ENCODE measurements at regions not wholly inside any gene's neighbourhood (a gene's known extent, or its start where the extent isn't known, plus 50 kb on each side); places are given as distances from the start of the nearest gene placed in this dataset.
"Not testable (repeated sequence)": the region's sequence is repeated elsewhere in the genome, so short reads cannot be mapped to it uniquely, and the experiment has no call there.

DNA sequence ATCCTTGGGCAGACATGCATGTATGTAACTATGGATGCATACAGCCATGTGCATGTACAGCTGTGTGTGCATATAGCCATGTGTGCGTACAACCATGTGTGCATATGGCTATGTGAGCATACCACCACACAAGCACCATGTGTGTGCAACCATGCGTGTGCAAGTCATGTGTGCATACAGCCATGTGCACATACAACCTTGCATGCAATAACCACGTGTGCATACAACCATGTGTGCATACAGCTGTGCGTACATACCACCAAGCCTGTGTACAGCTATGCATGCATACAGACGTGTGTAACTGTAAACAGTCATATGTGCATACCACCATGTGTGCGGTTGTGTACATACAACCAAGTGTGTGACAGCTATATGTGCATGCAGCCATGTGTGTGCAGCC is 186.4 kb downstream of the LAT start:
- BruUV-seq (replicated peaks); DNase-seq (ENCODE audit: low spot score); H3K4me3 ChIP-seq (ENCODE audit: low read depth, low read length, poor library complexity, severe bottlenecking); H3K4me1 ChIP-seq (ENCODE audit: insufficient read depth, low read length, poor library complexity, severe bottlenecking); H3K79me2 ChIP-seq (ENCODE audit: insufficient read depth, low read depth, low read length); H2AFZ ChIP-seq (ENCODE audit: low read length); H3K9me3 ChIP-seq (ENCODE audit: low read length); POLR2A ChIA-PET; H4K20me1 ChIP-seq (ENCODE audit: insufficient read depth, low read length); CTCF ChIA-PET (ENCODE audit: unreplicated experiment); H3K4me2 ChIP-seq (ENCODE audit: low read length); intact Hi-C loops (cut with micrococcal nuclease; ENCODE audit: unreplicated experiment); H3K36me3 ChIP-seq (ENCODE audit: insufficient read depth, low read length); H3K9me2 ChIP-seq (ENCODE audit: insufficient read depth, low read length); H3K27ac ChIP-seq (ENCODE audit: low read depth, low read length, poor library complexity, severe bottlenecking): not testable (repeated sequence)

DNA sequence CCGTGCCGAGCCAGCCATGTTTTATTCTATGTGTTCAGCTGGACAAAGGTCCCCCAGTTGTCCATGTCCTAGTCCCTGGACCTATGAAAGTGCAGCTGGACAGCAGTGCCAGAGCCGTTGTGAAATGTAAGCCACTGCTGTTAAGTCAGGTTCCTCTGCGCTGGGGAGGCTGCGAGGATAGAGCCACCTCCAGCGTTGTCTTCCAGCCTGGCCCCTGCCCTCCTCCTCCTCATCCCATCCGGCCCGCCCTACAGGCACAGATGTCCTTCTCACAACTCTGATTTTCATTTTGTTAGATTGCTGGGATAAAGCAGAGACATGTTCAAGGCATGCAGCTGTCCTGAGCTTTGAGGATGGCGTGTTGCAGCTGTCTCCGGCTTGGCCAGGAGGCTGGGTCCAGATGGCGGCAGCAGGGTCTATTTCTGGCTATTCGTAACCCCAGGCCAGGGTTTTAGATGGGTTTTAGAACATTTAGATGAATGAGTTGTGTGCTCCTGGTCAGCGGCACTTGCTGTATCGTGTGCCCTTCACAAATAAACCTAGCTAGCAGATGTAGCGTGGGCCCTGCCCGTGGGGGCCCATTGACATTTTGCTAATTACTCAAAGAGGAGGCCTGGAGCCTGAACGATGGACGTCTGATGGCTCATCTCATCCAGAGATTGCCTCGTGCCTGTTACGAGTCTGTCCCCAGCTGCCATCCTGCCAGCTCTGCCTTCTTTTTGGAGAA is 185.7 kb downstream of the LAT start:
- H3K9me3 ChIP-seq (ENCODE audit: low read length); intact Hi-C loops (cut with micrococcal nuclease; ENCODE audit: unreplicated experiment); H3K27ac ChIP-seq (ENCODE audit: low read depth, low read length, poor library complexity, severe bottlenecking); H3K9me2 ChIP-seq (ENCODE audit: insufficient read depth, low read length); H4K20me1 ChIP-seq (ENCODE audit: insufficient read depth, low read length); H3K79me2 ChIP-seq (ENCODE audit: insufficient read depth, low read depth, low read length); H3K36me3 ChIP-seq (ENCODE audit: insufficient read depth, low read length); H3K4me1 ChIP-seq (ENCODE audit: insufficient read depth, low read length, poor library complexity, severe bottlenecking); H3K4me3 ChIP-seq (ENCODE audit: low read depth, low read length, poor library complexity, severe bottlenecking); DNase-seq (ENCODE audit: low spot score); H2AFZ ChIP-seq (ENCODE audit: low read length); CTCF ChIA-PET (ENCODE audit: unreplicated experiment); POLR2A ChIA-PET; H3K4me2 ChIP-seq (ENCODE audit: low read length); BruUV-seq (replicated peaks): not testable (repeated sequence)

GRCh38 chr16:29169295-29169994 is 184.6 kb downstream of the LAT start:
- H3K4me1 ChIP-seq (ENCODE audit: insufficient read depth, low read length, poor library complexity, severe bottlenecking); CTCF ChIA-PET (ENCODE audit: unreplicated experiment); POLR2A ChIA-PET; H3K27ac ChIP-seq (ENCODE audit: low read depth, low read length, poor library complexity, severe bottlenecking); H4K20me1 ChIP-seq (ENCODE audit: insufficient read depth, low read length); H3K36me3 ChIP-seq (ENCODE audit: insufficient read depth, low read length); H3K4me3 ChIP-seq (ENCODE audit: low read depth, low read length, poor library complexity, severe bottlenecking); H3K4me2 ChIP-seq (ENCODE audit: low read length); DNase-seq (ENCODE audit: low spot score); H2AFZ ChIP-seq (ENCODE audit: low read length); H3K9me2 ChIP-seq (ENCODE audit: insufficient read depth, low read length); H3K9me3 ChIP-seq (ENCODE audit: low read length); BruUV-seq (replicated peaks); intact Hi-C loops (cut with micrococcal nuclease; ENCODE audit: unreplicated experiment); H3K79me2 ChIP-seq (ENCODE audit: insufficient read depth, low read depth, low read length): not testable (repeated sequence)

GRCh38 chr16:29168515-29169259 is 183.8 kb downstream of the LAT start:
- DNase-seq (ENCODE audit: low spot score); H3K27ac ChIP-seq (ENCODE audit: low read depth, low read length, poor library complexity, severe bottlenecking); H4K20me1 ChIP-seq (ENCODE audit: insufficient read depth, low read length); H3K36me3 ChIP-seq (ENCODE audit: insufficient read depth, low read length); CTCF ChIA-PET (ENCODE audit: unreplicated experiment); H3K4me1 ChIP-seq (ENCODE audit: insufficient read depth, low read length, poor library complexity, severe bottlenecking); H3K9me3 ChIP-seq (ENCODE audit: low read length); BruUV-seq (replicated peaks); H3K4me3 ChIP-seq (ENCODE audit: low read depth, low read length, poor library complexity, severe bottlenecking); intact Hi-C loops (cut with micrococcal nuclease; ENCODE audit: unreplicated experiment); H3K9me2 ChIP-seq (ENCODE audit: insufficient read depth, low read length); POLR2A ChIA-PET; H3K4me2 ChIP-seq (ENCODE audit: low read length); H2AFZ ChIP-seq (ENCODE audit: low read length); H3K79me2 ChIP-seq (ENCODE audit: insufficient read depth, low read depth, low read length): not testable (repeated sequence)

- H3K27ac ChIP-seq (ENCODE audit: low read depth, low read length, poor library complexity, severe bottlenecking); H3K4me2 ChIP-seq (ENCODE audit: low read length); BruUV-seq (replicated peaks); H3K4me1 ChIP-seq (ENCODE audit: insufficient read depth, low read length, poor library complexity, severe bottlenecking); CTCF ChIA-PET (ENCODE audit: unreplicated experiment); H2AFZ ChIP-seq (ENCODE audit: low read length); intact Hi-C loops (cut with micrococcal nuclease; ENCODE audit: unreplicated experiment); H4K20me1 ChIP-seq (ENCODE audit: insufficient read depth, low read length); H3K4me3 ChIP-seq (ENCODE audit: low read depth, low read length, poor library complexity, severe bottlenecking); H3K36me3 ChIP-seq (ENCODE audit: insufficient read depth, low read length); H3K79me2 ChIP-seq (ENCODE audit: insufficient read depth, low read depth, low read length); H3K9me2 ChIP-seq (ENCODE audit: insufficient read depth, low read length); DNase-seq (ENCODE audit: low spot score); POLR2A ChIA-PET; H3K9me3 ChIP-seq (ENCODE audit: low read length): not testable (repeated sequence)
Measured at GRCh38 chr16:29164442-29165089, 179.7 kb downstream of the LAT start.

- intact Hi-C loops (cut with micrococcal nuclease; ENCODE audit: unreplicated experiment); BruUV-seq (replicated peaks); H3K79me2 ChIP-seq (ENCODE audit: insufficient read depth, low read depth, low read length); H3K36me3 ChIP-seq (ENCODE audit: insufficient read depth, low read length); H3K4me2 ChIP-seq (ENCODE audit: low read length); H4K20me1 ChIP-seq (ENCODE audit: insufficient read depth, low read length); H3K9me3 ChIP-seq (ENCODE audit: low read length); H3K4me1 ChIP-seq (ENCODE audit: insufficient read depth, low read length, poor library complexity, severe bottlenecking); H3K9me2 ChIP-seq (ENCODE audit: insufficient read depth, low read length); DNase-seq (ENCODE audit: low spot score); H2AFZ ChIP-seq (ENCODE audit: low read length); POLR2A ChIA-PET; H3K4me3 ChIP-seq (ENCODE audit: low read depth, low read length, poor library complexity, severe bottlenecking); H3K27ac ChIP-seq (ENCODE audit: low read depth, low read length, poor library complexity, severe bottlenecking); CTCF ChIA-PET (ENCODE audit: unreplicated experiment): not testable (repeated sequence)
Measured at GRCh38 chr16:29160171-29160570, 175.3 kb downstream of the LAT start.
